ENCODE measurements at regions not wholly inside any gene's neighbourhood (a gene's known extent, or its start where the extent isn't known, plus 50 kb on each side); places are given as distances from the start of the nearest gene placed in this dataset.

DNA sequence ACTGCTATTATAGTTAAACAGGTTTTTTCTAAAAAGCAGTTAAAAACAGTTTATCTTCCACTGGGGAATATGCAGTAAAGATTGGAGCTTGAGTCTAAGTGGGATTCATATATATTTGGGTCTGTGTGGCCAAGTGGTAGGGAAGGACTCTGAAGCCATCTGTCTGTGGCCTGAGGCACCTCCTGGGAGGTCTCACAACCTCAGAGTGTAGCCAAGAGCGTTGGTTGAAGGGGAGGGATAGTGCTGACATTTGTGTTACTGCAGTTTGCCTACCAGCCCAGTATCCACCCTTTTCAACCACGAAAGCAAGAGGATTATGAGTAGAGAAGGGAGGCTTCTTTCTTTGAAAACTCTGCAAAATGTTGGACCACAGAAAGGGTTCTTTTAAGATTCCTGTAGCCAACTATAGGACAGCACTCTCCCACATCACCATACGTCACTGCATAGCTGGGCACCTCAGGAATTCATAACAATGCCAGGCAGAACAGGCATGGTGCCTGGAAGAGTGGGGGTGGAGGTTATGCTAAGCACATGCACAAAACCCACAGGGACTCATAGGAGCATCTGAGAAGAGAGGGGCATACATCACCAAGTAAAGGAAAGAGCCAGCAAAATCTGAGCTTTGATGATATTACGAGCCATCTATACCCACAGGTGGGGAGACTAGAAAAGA, 90.5 kb upstream of the HEY2 start:
- Histone ChIP-seq H3K4ac (replicated peaks; ENCODE audit: insufficient read length, low read depth, low read length) (no peak overlapping the region), H3K4me2 (ENCODE audit: insufficient read depth in 1 of 2, low read depth in 2 of 2, low read length in 2 of 2) (no peak overlapping the region), H4K20me1 (replicated peaks in 1 of 2; ENCODE audit: control insufficient read depth in 1 of 2, insufficient read depth in 2 of 2, low read length in 2 of 2) (no peaks in the 10 kb centered on the region), H3K4me1 (replicated peaks in 1 of 4; ENCODE audit: control insufficient read depth in 3 of 4, insufficient read depth in 4 of 4, low read length in 3 of 4) (peaks cover 0 to 2% (median 0%) of the 10 kb centered on the region in 4 experiments; a peak in 1 of 7 replicates), H2AFZ (ENCODE audit: low read length) (no peak overlapping the region), H3K9me3 (ENCODE audit: insufficient read depth in 2 of 2, low read depth in 1 of 2, low read length in 1 of 2) (no peaks in the 10 kb centered on the region), H3K23me2 (ENCODE audit: low read depth, low read length) (no peaks in the 10 kb centered on the region), H3K23ac (ENCODE audit: insufficient read length) (no peak overlapping the region), H3K27ac (ENCODE audit: low read depth, low read length) (no peak overlapping the region), H2BK120ac (replicated peaks; ENCODE audit: low read depth, low read length) (no peak overlapping the region), H2BK15ac (ENCODE audit: low read length) (no peak overlapping the region), H3K56ac (replicated peaks; ENCODE audit: insufficient read length, low read depth, low read length) (no peak overlapping the region), H3K36me3 (ENCODE audit: control insufficient read depth in 2 of 4, insufficient read depth in 4 of 4, low read length in 3 of 4) (no peaks in the 10 kb centered on the region), H2BK5ac (ENCODE audit: low read depth, low read length) (no peak overlapping the region), H2BK12ac (ENCODE audit: low read depth, low read length) (no peak overlapping the region), H3K4me3 (ENCODE audit: extremely low read depth in 1 of 4, insufficient read depth in 2 of 4, low read depth in 3 of 4, low read length in 4 of 4) (no peak overlapping the region), H3K79me2 (ENCODE audit: control insufficient read depth in 1 of 2, insufficient read depth in 2 of 2, low read length in 2 of 2) (no peaks in the 10 kb centered on the region), H4K8ac (ENCODE audit: extremely low read depth, insufficient read depth, low read length) (no peak overlapping the region), H3K79me1 (ENCODE audit: low read depth, low read length) (no peaks in the 10 kb centered on the region), H3K9ac (replicated peaks in 1 of 4; ENCODE audit: extremely low read depth in 1 of 4, low read depth in 3 of 4, low read length in 3 of 4) (no peak overlapping the region), H3K27me3 (replicated peaks in 1 of 4; ENCODE audit: control insufficient read depth in 3 of 4, extremely low read depth in 1 of 4, insufficient read depth in 3 of 4, low read length in 3 of 4) (no peaks in the 10 kb centered on the region), H3K18ac (ENCODE audit: extremely low read depth, low read length) (no peak overlapping the region), H2AK5ac (ENCODE audit: low read depth, low read length) (no peak overlapping the region), H4K5ac (ENCODE audit: insufficient read length, low read depth, low read length) (no peak overlapping the region), H2BK20ac (ENCODE audit: low read length) (no peak overlapping the region), H3K14ac (ENCODE audit: insufficient read length) (no peak overlapping the region), H4K91ac (replicated peaks; ENCODE audit: insufficient read length, low read length) (no peak overlapping the region)
- WGBS, 2 experiments (ENCODE audit: extremely low coverage in 1 of 2, insufficient coverage in 1 of 2, insufficient read length in 1 of 2, insufficient replicate concordance in 2 of 2, low coverage in 1 of 2, low lambda C conversion rate in 2 of 2, missing lambda C conversion rate in 1 of 2): 77% methylated on average over 4 of the region's 4 CpGs; no CpG with 5 or more reads in 1 of the 2 experiments
- DNase-seq (ENCODE audit: low read depth in 1 of 2, low spot score in 2 of 2) (no peak), FAIRE-seq (no peak)
- POLR2A ChIA-PET (ENCODE audit: partially characterized antibody): interaction anchor here (0.9 kb wide), 1 partner anchor 17 kb away, joined by 3 read pairs; no protein-coding TSS in a partner anchor
- CTCF ChIA-PET (ENCODE audit: partially characterized antibody): interaction anchor here (0.6 to 1.3 kb wide), 5 partner anchors 9 to 95 kb away, joined by 3 to 4 read pairs (median 3); no protein-coding TSS in a partner anchor
- TF ChIP-seq, protein P1, sequence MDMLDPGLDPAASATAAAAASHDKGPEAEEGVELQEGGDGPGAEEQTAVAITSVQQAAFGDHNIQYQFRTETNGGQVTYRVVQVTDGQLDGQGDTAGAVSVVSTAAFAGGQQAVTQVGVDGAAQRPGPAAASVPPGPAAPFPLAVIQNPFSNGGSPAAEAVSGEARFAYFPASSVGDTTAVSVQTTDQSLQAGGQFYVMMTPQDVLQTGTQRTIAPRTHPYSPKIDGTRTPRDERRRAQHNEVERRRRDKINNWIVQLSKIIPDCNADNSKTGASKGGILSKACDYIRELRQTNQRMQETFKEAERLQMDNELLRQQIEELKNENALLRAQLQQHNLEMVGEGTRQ (IDR thresholded peaks at IDR 0.05; ENCODE audit: low read length): no peak
- no peak for TF ChIP-seq SIRT6 (IDR thresholded peaks at IDR 0.05; ENCODE audit: low read length)
- no peak for TF ChIP-seq ASH2L (IDR thresholded peaks at IDR 0.05; ENCODE audit: low read length)
- no peak for TF ChIP-seq CHD1 (IDR thresholded peaks at IDR 0.05; ENCODE audit: low read depth, low read length)
- TF ChIP-seq CTBP2 (IDR thresholded peaks at IDR 0.05; ENCODE audit: borderline replicate concordance, insufficient read depth, insufficient read length, low read length): no peak
- TF ChIP-seq BACH1 (IDR thresholded peaks at IDR 0.05; ENCODE audit: low read length): no peak
- TF ChIP-seq RAD21 (IDR thresholded peaks at IDR 0.05 in 1 of 2, conservative IDR thresholded peaks at IDR 0.05 in 1 of 2; ENCODE audit: low read depth in 2 of 2, low read length in 2 of 2): no peak; a peak in 1 of 4 replicates
- TF ChIP-seq, protein P2, sequence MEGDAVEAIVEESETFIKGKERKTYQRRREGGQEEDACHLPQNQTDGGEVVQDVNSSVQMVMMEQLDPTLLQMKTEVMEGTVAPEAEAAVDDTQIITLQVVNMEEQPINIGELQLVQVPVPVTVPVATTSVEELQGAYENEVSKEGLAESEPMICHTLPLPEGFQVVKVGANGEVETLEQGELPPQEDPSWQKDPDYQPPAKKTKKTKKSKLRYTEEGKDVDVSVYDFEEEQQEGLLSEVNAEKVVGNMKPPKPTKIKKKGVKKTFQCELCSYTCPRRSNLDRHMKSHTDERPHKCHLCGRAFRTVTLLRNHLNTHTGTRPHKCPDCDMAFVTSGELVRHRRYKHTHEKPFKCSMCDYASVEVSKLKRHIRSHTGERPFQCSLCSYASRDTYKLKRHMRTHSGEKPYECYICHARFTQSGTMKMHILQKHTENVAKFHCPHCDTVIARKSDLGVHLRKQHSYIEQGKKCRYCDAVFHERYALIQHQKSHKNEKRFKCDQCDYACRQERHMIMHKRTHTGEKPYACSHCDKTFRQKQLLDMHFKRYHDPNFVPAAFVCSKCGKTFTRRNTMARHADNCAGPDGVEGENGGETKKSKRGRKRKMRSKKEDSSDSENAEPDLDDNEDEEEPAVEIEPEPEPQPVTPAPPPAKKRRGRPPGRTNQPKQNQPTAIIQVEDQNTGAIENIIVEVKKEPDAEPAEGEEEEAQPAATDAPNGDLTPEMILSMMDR (IDR thresholded peaks at IDR 0.05; ENCODE audit: control extremely low read depth in 1 of 3, insufficient read depth in 1 of 3, low read depth in 1 of 3, low read length in 3 of 3): no peak
- TF ChIP-seq MAFK (IDR thresholded peaks at IDR 0.05; ENCODE audit: low read depth, low read length): no peak
- no peak for TF ChIP-seq TCF12 (IDR thresholded peaks at IDR 0.05; ENCODE audit: low read depth, low read length)

Data from H1 (cell line).